ENCODE measurements at regions not wholly inside any gene's neighbourhood (a gene's known extent, or its start where the extent isn't known, plus 50 kb on each side); places are given as distances from the start of the nearest gene placed in this dataset.

DNA sequence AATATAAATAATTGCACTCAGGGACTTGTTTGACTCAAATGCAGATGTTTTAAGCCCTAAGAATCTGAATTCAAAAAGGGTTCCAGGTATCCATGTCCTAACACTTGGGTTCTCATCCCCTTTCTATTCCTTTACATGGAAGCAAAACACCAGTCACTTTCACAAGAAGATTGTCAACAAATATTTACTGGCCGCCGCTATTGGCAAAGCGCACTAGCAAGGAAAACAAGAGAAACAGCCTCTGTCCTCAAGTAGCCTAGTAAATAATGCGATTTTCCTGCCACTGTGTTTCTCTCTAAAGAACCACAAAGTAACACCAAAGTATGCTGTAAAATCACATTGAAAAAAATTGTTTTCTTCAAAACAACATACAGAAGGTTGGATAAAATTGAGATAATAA is 66.7 kb upstream of the EZH2 start:
- TF ChIP-seq CTCF (IDR thresholded peaks at IDR 0.05; ENCODE audit: borderline replicate concordance, extremely low read depth, low read length, poor library complexity, severe bottlenecking) (no peak), EZH2 (IDR thresholded peaks at IDR 0.05; ENCODE audit: borderline replicate concordance, low read depth, low read length, severe bottlenecking) (no peak)

Measured in DND-41 (cell line).